ENCODE measurements at regions not wholly inside any gene's neighbourhood (a gene's known extent, or its start where the extent isn't known, plus 50 kb on each side); places are given as distances from the start of the nearest gene placed in this dataset.

- Histone ChIP-seq H3K27me3 (ENCODE audit: insufficient read depth, low read length) (no peaks in the 10 kb centered on the region), H3K4me3 (ENCODE audit: low read depth, low read length, poor library complexity, severe bottlenecking) (no peak overlapping the region), H3K9me2 (ENCODE audit: low read depth, low read length) (no peaks in the 10 kb centered on the region), H4K20me1 (ENCODE audit: insufficient read depth, low read length) (no peaks in the 10 kb centered on the region), H3F3A (ENCODE audit: insufficient read depth, low read length) (no peaks in the 10 kb centered on the region), H3K9me3 (ENCODE audit: low read length) (no peaks in the 10 kb centered on the region), H3K36me3 (ENCODE audit: insufficient read depth, low read length) (no peaks in the 10 kb centered on the region), H3K4me1 (ENCODE audit: insufficient read depth, low read length, severe bottlenecking) (no peaks in the 10 kb centered on the region), H3K79me2 (ENCODE audit: insufficient read depth, low read length) (no peaks in the 10 kb centered on the region), H2AFZ (ENCODE audit: low read length) (no peak overlapping the region), H3K27ac (ENCODE audit: low read depth, low read length, poor library complexity, severe bottlenecking) (no peak overlapping the region), H3K4me2 (ENCODE audit: low read length) (no peak overlapping the region), H3K9ac (ENCODE audit: low read length) (no peak overlapping the region)
- TF ChIP-seq EZH2 (IDR thresholded peaks at IDR 0.05; ENCODE audit: borderline replicate concordance, low read length): no peak
- TF ChIP-seq, protein P1, sequence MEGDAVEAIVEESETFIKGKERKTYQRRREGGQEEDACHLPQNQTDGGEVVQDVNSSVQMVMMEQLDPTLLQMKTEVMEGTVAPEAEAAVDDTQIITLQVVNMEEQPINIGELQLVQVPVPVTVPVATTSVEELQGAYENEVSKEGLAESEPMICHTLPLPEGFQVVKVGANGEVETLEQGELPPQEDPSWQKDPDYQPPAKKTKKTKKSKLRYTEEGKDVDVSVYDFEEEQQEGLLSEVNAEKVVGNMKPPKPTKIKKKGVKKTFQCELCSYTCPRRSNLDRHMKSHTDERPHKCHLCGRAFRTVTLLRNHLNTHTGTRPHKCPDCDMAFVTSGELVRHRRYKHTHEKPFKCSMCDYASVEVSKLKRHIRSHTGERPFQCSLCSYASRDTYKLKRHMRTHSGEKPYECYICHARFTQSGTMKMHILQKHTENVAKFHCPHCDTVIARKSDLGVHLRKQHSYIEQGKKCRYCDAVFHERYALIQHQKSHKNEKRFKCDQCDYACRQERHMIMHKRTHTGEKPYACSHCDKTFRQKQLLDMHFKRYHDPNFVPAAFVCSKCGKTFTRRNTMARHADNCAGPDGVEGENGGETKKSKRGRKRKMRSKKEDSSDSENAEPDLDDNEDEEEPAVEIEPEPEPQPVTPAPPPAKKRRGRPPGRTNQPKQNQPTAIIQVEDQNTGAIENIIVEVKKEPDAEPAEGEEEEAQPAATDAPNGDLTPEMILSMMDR (IDR thresholded peaks at IDR 0.05; ENCODE audit: low read length): no peak
These were observed 186.5 kb upstream of the HDAC4 start for GRCh38 chr2:239587311-239587731.

GRCh38 chr2:239586651-239587310 lies 186.0 kb upstream of the HDAC4 start:
- H3K4me2 ChIP-seq (ENCODE audit: low read length): no peak overlapping the region
- no peaks in the 10 kb centered on the region for H3K4me1 ChIP-seq (ENCODE audit: insufficient read depth, low read length, severe bottlenecking)
- no peaks in the 10 kb centered on the region for H3F3A ChIP-seq (ENCODE audit: insufficient read depth, low read length)
- no peak overlapping the region for H3K9ac ChIP-seq (ENCODE audit: low read length)
- no peaks in the 10 kb centered on the region for H3K79me2 ChIP-seq (ENCODE audit: insufficient read depth, low read length)
- no peaks in the 10 kb centered on the region for H3K36me3 ChIP-seq (ENCODE audit: insufficient read depth, low read length)
- TF ChIP-seq, protein P1 (IDR thresholded peaks at IDR 0.05; ENCODE audit: low read length): no peak
- TF ChIP-seq EZH2 (IDR thresholded peaks at IDR 0.05; ENCODE audit: borderline replicate concordance, low read length): no peak
- H3K9me3 ChIP-seq (ENCODE audit: low read length): no peaks in the 10 kb centered on the region
- H2AFZ ChIP-seq (ENCODE audit: low read length): no peak overlapping the region
- H3K27ac ChIP-seq (ENCODE audit: low read depth, low read length, poor library complexity, severe bottlenecking): no peak overlapping the region
- H3K9me2 ChIP-seq (ENCODE audit: low read depth, low read length): no peaks in the 10 kb centered on the region
- H3K4me3 ChIP-seq (ENCODE audit: low read depth, low read length, poor library complexity, severe bottlenecking): no peak overlapping the region
- no peaks in the 10 kb centered on the region for H4K20me1 ChIP-seq (ENCODE audit: insufficient read depth, low read length)
- H3K27me3 ChIP-seq (ENCODE audit: insufficient read depth, low read length): no peaks in the 10 kb centered on the region

DNA sequence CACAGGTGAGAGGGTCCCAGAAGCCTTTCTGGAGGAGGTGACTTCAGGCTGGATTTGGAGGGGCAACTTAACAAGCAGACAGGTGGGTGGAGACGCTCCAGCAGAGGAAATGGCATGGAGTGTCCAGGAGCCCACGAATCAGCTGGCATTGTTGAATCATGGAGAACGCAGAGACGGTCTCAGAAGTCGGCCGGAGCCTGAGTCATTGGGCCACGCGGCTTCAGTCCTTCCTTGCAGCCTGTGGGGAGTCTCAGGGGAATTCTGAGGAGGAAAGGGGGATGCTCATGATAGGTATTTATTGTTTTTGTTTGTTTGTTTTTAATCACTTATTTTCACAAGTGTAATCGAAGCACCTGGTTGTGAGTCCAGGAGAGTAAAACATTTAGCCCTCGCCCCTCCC lies 184.6 kb upstream of the HDAC4 start:
- H3K27ac ChIP-seq (ENCODE audit: low read depth, low read length, poor library complexity, severe bottlenecking): no peak overlapping the region
- H3K79me2 ChIP-seq (ENCODE audit: insufficient read depth, low read length): no peaks in the 10 kb centered on the region
- no peaks in the 10 kb centered on the region for H3K36me3 ChIP-seq (ENCODE audit: insufficient read depth, low read length)
- H3F3A ChIP-seq (ENCODE audit: insufficient read depth, low read length): no peaks in the 10 kb centered on the region
- TF ChIP-seq, protein P1 (IDR thresholded peaks at IDR 0.05; ENCODE audit: low read length): no peak
- TF ChIP-seq EZH2 (IDR thresholded peaks at IDR 0.05; ENCODE audit: borderline replicate concordance, low read length): no peak
- H3K27me3 ChIP-seq (ENCODE audit: insufficient read depth, low read length): no peaks in the 10 kb centered on the region
- no peaks in the 10 kb centered on the region for H3K4me1 ChIP-seq (ENCODE audit: insufficient read depth, low read length, severe bottlenecking)
- H4K20me1 ChIP-seq (ENCODE audit: insufficient read depth, low read length): no peaks in the 10 kb centered on the region
- no peak overlapping the region for H3K4me2 ChIP-seq (ENCODE audit: low read length)
- H3K4me3 ChIP-seq (ENCODE audit: low read depth, low read length, poor library complexity, severe bottlenecking): no peak overlapping the region
- no peak overlapping the region for H3K9ac ChIP-seq (ENCODE audit: low read length)
- no peaks in the 10 kb centered on the region for H3K9me3 ChIP-seq (ENCODE audit: low read length)
- H2AFZ ChIP-seq (ENCODE audit: low read length): no peak overlapping the region
- no peaks in the 10 kb centered on the region for H3K9me2 ChIP-seq (ENCODE audit: low read depth, low read length)

Measured in OCI-LY1 (cell line).